Activated T-helper 1 cell treated with Interleukin-2 at 50 U/mL for 16 hours (primary cell): ENCODE measurements at regions not wholly inside any gene's neighbourhood (a gene's known extent, or its start where the extent isn't known, plus 50 kb on each side); places are given as distances from the start of the nearest gene placed in this dataset.

Experiments
- DNase-seq: peaks from one replicate; pipeline ENCODE4 v3.0.0-alpha.2; 2020; ENCODE audit warnings: low read depth

- no peak for DNase-seq
These were observed 179.4 kb downstream of the IRS1 start for GRCh38 chr2:226620176-226620575.

GRCh38 chr2:226619707-226620106, 179.9 kb downstream of the IRS1 start:
- no peak for DNase-seq

- DNase-seq: no peak
These were observed 180.6 kb downstream of the IRS1 start for GRCh38 chr2:226618875-226619605.

GRCh38 chr2:226618544-226618874, 181.1 kb downstream of the IRS1 start:
- no peak for DNase-seq

GRCh38 chr2:226615891-226616290, 183.7 kb downstream of the IRS1 start:
- DNase-seq: no peak

DNA sequence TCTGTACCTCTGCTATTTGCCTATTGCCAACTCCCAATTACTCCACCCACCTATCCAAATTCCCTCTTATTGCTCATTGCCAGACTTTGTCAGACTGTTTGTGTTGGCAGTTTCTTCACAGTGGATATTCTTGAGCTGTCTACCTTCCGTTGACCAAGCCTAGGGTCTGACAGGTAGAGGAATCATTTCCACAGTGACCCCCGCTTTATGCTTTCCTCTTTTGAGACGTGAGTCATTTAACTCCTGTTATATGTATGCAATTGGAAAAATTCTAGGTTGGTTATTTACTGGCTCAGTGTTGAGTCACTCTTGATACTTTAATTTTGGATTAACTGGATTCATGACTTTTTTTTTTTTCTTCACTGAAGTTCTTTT, 187.7 kb downstream of the IRS1 start:
- no peak for DNase-seq

- DNase-seq: no peak
These were observed 188.2 kb downstream of the IRS1 start for GRCh38 chr2:226611196-226611943.

DNA sequence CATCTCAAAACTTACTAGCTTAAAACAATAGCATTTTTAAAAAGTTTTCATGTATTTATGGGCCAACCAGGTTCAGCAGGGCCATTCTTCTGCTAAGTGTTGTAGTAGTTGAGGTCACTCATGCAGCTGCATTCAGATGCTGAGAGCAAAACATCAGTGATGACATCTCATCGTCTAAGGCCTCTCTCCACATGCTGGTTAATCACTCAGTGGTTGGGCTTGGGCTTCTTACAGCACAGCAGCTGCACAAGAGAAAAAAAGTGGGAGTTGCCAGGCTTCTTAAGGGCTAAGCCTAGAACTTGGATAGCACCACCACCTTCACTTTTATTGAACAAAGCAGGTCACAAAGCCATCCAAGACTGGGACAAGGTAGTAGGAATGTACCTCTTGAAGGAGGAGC, 190.3 kb downstream of the IRS1 start:
- no peak for DNase-seq

DNA sequence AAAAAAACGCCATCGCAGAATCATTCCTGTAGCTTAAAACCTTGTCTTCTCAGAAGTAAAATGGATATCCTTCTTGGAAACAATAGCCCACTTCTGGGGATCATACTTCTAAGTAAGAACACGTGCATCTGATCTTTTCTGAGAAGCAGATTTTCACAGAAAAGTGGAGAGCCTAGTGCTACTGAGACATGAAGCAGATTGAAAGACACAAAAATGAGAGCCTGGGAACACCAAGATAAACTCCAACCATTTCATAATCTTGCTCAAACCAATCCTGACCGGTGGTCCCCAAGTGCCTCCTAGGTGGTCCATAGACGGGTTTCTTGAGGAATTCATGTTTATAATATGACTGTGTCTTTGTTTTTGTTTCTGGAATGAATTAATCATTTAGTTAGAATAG, 191.2 kb downstream of the IRS1 start:
- no peak for DNase-seq

GRCh38 chr2:226607379-226607778, 192.2 kb downstream of the IRS1 start:
- DNase-seq: no peak

- no peak for DNase-seq
These were observed 194.0 kb downstream of the IRS1 start for GRCh38 chr2:226605642-226606041.

- no peak for DNase-seq
These were observed 196.0 kb downstream of the IRS1 start for GRCh38 chr2:226603606-226604005.

- no peak for DNase-seq
These were observed 197.5 kb downstream of the IRS1 start for GRCh38 chr2:226601881-226602662.

DNA sequence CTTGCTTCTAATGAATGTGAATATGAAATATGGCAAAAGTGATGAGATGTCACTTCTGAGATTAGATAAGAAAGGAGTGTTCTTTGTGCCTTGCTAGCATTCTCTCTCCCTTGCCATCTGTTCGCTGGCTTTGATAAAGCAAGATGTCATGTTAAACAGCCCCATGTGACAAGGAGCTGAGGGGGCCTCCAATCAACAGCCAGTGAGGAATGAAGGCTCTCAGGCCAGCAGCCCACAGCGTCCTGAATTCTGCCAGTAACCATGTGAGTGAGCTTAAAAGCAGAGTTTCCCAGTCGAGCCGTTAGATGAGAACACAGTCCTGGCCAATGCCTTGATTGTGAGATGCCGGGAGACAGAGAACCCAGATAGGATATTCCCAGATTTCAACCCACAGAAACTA, 198.8 kb downstream of the IRS1 start:
- no peak for DNase-seq

- DNase-seq: no peak
These were observed 199.4 kb downstream of the IRS1 start for GRCh38 chr2:226600184-226600583.

- DNase-seq: no peak
These were observed 210.6 kb downstream of the IRS1 start for GRCh38 chr2:226589043-226589442.

- DNase-seq: no peak
These were observed 214.5 kb downstream of the IRS1 start for GRCh38 chr2:226585130-226585561.

DNA sequence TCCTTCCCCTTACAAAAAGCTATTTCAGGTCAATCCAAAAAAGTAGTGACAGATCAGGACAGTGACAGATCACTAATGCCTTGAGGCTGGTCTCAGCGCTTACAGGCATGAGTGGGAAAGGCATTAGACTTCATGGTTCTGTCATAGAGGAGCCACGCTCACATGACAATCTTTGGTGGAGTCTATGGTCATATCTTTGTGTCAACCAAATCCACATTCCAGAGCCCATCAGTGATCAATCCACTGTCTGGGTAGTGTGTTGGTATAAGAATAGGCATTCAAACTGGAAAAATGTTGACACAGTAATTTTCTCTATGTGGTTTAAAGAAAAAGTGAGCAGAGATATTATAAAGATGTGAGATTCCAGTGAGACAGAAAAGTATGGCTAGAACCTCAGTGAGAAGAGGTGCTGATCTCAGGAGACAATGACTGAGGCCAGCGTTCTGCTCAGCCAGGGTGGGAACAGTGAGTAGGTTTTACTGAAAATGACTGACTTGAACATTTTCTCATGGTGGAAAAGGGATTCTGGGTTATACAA, 215.0 kb downstream of the IRS1 start:
- DNase-seq: no peak

GRCh38 chr2:226583715-226584114, 215.9 kb downstream of the IRS1 start:
- DNase-seq: no peak

DNA sequence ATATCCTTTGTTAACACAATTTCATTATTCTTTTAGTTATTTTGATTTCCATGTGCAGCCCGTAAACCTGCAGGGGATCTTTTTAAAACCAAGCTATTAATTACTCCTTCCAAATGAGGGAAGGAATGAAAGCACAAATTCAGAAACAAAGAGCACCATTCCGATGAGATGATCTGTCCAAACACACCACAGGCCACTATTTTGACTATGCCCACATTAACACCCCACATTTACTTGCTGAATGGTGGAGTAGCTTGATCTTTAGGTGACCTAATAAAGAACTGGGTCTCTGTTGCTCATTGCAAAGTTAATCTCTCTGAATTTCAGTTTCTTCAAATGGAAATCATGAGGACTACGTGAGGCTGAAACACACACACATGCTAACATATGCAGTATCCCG, 218.0 kb downstream of the IRS1 start:
- no peak for DNase-seq

DNA sequence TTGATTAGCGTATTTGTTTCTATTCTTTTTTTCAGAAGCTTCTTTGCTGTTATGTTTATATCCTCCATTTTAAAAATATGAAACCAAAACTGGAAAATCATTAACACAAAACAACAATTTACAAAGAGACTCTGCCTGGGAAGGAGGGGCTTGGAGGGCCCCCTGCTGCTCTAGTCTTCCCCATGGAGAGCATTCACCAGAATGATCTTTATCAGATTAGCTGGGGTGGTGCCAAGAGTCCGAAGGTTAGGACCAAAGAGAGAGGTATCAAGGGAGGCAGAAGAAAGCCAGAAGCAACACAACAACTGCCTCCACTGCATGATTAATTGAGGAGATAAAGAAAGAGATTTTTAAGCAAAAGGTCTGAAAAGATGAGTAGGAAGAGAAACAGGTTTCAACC, 218.6 kb downstream of the IRS1 start:
- DNase-seq: no peak

GRCh38 chr2:226580403-226580802, 219.2 kb downstream of the IRS1 start:
- DNase-seq: no peak

GRCh38 chr2:226579519-226579918, 220.1 kb downstream of the IRS1 start:
- no peak for DNase-seq
